Stimulated activated CD4-positive, alpha-beta T cell treated with anti-CD3 and anti-CD28 coated beads, Interleukin-15, amount 100 ng/mL, for 24 hours (primary cell): ENCODE measurements at regions not wholly inside any gene's neighbourhood (a gene's known extent, or its start where the extent isn't known, plus 50 kb on each side); places are given as distances from the start of the nearest gene placed in this dataset.

Source experiments
- DNase-seq: peaks from one replicate; pipeline ENCODE4 v3.0.0-alpha.2; 2020

DNA sequence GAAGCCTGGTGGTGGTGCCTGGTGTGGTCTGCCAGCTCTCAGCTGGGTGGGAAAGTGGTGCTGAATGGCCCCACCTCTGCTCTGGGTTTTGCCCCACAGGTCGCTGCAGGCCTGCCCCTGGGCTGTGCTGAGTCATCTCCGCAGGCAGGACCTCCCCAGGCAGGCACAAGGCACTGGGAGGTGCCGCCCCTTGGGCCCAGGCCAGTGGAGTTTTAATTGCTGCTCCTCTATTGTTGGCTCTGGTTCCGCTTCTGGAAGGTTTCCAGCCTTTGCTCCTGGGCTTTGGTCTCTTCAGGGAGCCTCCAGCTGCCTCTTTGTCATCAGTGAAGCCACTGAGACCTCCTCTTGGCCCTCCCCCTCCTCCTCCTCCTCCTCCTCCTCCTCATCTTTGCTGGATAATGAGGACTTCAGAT lies 180.3 kb upstream of the GRB10 start:
- DNase-seq, result no peak

DNA sequence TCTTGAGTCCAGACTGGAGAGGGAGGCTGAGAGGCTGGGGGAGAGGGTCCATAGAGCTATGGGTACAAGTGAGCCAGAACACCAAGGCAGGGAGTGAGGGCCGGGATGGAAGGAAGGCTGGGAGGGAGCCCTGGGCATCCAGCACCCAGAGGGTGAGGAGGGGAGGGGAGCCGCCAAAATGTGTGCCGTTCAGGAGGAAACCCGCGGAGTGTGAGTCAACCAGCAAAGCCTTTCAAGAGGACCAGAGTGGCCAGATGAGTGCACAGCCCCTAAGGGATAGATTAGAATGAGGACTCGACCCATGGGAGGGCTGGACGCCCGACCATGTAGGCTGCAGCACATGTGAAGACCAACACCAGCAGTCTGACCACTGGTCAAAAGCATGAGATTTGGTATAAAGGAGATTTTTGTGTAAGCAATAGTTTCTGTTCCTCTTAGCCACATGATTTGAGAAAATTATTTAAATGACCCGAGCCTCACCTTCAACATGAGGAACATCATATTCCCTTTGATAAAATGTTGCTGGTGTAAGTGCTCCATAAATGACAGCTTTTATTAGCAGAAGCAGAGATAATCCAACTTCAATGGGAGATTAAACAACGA lies 179.7 kb upstream of the GRB10 start:
- DNase-seq, result no peak

DNA sequence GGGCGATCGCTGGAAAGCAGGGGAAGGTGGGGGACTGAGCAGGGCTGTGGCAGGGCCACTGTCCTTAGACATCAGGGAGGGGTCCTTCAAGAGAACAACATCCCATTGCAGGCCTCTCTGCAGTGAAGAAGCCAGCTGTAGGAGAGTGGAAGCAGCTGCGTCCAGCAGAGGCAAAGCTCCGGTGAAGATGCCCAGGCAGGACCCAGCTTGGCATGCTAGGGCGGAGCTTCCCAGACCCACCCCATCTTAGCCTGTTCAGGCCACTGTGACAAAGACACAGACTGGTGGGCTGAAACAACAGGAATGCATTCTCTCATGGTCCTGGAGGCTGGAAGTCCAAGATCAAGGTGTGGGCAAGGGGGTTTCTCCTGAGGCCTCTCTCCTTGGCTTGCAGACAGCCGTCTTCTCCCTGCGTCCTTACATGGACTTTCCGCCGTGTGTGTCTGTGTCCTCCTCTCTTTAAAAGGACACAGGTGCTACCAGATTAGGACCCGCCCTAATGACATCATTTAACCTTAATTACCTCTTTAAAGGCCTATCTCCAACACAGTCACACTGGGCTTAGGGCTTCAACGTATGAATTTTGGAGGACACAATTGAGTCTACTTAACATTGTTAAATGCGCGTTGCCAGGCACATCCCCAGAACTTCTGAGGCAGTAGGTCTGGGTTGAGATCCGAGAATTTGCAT lies 178.1 kb upstream of the GRB10 start:
- no peak for DNase-seq

GRCh38 chr7:50959991-50960390 lies 177.3 kb upstream of the GRB10 start:
- no peak for DNase-seq

GRCh38 chr7:50959560-50959959 lies 176.9 kb upstream of the GRB10 start:
- DNase-seq, result no peak

GRCh38 chr7:50957855-50958254 lies 175.2 kb upstream of the GRB10 start:
- DNase-seq, result no peak

DNA sequence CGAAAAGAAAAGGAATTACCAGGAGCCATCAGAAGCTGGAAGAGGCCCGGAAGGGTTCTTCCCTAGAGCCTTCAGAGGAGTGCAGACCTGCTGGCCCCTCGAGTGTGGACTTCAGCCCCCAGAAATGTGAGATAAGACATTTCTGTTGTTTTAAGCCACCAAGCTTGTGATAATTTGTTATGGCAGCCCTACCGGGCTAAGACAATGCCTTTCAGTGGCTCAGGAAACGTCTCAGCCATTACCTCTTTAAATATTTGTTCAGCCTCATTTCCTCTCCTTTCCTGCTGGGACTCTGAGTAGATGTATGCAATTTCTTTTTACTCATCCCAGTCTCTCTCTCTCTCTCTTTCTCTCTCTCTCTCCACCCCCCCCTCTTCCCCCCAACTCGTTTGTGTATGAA lies 174.7 kb upstream of the GRB10 start:
- DNase-seq, result no peak

GRCh38 chr7:50956522-50957155 lies 173.9 kb upstream of the GRB10 start:
- no peak for DNase-seq

GRCh38 chr7:50954716-50955115 lies 172.0 kb upstream of the GRB10 start:
- DNase-seq, result no peak

GRCh38 chr7:50954245-50954644 lies 171.5 kb upstream of the GRB10 start:
- DNase-seq, result no peak

- no peak for DNase-seq
These were observed 171.1 kb upstream of the GRB10 start for GRCh38 chr7:50953820-50954219.

DNA sequence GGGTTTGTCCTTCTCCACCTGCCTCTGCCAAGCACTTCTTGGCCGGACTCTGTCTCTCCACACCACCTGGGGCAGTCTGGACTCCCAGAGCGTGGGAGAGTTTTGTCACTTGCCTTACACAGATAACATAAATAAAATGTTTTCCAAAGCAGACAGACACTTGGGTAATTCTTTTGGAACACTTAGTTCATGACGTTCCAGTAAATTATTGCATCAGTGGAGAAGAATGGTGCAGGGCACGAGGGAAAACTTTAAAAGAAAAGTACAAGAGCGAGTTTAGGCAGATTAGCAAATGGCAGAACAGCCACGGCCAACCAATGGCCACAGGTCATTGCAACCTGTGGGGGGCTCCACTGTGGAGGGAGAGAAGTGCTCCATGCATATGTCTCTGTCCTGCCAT lies 170.6 kb upstream of the GRB10 start:
- DNase-seq, result no peak

DNA sequence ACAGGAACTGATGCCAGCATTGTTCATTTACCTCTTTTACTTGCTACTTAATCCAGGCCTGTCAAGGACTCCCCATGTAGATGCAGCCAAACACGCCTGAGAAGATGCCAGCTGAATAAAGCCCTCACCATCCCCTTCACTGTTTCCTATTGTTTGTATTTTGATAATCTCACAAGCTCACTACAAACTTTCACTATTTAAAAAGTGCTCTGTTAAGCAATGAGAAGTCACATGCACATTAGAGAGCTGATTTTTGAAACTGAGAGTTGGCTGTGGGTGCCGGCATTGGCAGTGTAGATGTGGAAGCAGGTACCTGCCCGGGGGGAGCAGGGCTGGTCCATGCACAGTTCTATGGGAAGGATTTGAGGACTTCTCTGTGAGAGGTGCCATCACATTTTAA lies 169.8 kb upstream of the GRB10 start:
- DNase-seq, result no peak

- no peak for DNase-seq
These were observed 169.4 kb upstream of the GRB10 start for GRCh38 chr7:50952120-50952519.

GRCh38 chr7:50943482-50943881 lies 160.8 kb upstream of the GRB10 start:
- DNase-seq, result no peak

- DNase-seq, result no peak
These were observed 158.8 kb upstream of the GRB10 start for GRCh38 chr7:50941525-50941924.

DNA sequence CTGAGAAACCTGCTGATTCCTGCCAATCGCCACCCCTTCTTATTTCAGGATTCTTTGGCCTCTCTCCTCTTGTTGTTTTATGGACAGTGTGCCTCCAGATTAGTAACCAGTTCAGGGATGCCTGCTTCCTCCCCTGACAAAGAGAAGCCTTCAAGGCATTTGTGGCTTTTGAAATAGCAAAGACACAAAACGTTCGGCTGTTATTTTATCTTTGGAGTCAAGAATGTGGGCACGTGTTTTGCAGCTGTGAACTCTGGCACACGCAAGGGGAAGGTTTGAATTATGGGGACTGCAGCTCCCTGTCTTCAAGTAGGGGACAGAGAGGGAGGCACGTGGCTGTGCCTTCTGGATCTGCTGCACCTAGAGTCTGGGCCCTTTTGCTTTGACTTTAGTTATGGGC lies 157.9 kb upstream of the GRB10 start:
- DNase-seq, result no peak

DNA sequence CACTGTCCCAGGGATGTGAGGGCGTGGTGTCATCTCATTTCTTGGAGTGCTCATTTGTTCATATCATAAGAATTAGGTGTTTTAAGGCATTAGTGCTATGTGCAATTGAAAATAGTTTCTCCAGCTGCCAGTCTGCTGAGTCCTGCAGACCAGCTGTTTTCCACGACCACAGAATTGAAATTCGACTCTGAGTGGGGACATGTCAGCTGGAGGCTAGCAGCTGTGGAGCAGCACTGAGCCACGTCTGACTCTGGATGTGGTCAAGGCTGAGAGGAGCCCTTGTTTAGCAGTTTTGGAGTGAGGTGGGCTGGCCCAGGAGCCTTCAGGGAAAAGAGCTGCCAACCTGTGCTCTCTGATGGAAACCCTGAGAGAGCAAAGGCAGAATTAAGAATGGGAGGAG lies 156.3 kb upstream of the GRB10 start:
- DNase-seq, result no peak

GRCh38 chr7:50937727-50938126 lies 155.0 kb upstream of the GRB10 start:
- DNase-seq, result no peak

GRCh38 chr7:50926049-50926448 lies 143.4 kb upstream of the GRB10 start:
- no peak for DNase-seq

GRCh38 chr7:50923476-50923875 lies 140.8 kb upstream of the GRB10 start:
- DNase-seq, result no peak

GRCh38 chr7:50921114-50921813 lies 138.6 kb upstream of the GRB10 start:
- peak; percentile 42 for DNase-seq

DNA sequence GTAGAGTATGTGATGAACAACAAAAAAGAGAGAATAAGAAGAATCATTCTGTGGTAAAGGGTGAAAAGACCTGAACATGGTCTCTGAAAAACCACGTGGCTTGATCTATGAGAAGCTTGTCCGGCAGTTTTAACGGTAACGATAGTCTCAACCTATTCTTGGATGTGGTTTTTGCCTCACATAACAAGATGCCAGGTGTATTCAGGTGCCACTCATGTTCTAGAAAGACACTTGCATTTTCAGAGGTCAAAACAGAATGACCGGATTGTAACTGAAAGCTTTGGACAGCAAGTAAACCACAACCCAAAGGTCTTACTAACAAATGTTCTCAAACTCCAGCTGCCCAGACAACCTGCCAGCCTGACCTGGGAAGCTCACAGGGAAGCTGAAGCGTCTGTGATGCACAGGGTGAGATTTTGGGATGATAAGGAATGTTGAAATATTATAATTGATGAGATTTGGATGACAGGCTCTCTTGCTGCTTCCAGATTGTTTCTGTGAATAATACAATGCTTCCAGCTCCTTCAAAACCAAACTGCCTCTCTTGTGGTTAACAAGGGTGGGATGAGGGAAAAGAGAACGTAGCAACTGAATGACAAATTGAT lies 137.4 kb upstream of the GRB10 start:
- no peak for DNase-seq

DNA sequence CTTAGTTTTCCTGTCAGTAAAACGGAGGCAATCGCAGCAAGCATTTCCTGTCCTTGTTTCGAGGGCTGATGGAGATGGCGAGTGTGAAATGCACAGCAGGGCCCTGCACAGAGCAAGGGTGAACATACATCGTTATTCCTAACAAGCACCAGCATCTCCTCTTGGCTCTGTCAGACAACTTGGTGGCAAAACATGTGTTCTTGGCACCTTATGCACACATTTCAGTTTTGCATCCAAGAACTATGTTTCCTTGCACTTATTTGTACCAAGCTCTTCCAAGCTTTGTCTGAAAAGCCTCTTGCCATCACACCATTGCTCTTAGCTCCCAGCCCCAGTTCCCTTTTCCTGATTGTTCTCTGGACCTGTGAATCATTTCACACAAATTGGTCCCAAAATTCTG lies 132.9 kb upstream of the GRB10 start:
- DNase-seq, result no peak
